ENCODE measurements at regions not wholly inside any gene's neighbourhood (a gene's known extent, or its start where the extent isn't known, plus 50 kb on each side); places are given as distances from the start of the nearest gene placed in this dataset.

GRCh38 chr20:4453359-4453758 lies 204.3 kb upstream of the ADRA1D start:
- TF ChIP-seq EP300 (IDR thresholded peaks at IDR 0.05; ENCODE audit: borderline replicate concordance in 1 of 2, low read depth in 2 of 2, low read length in 2 of 2) (no peak), CTCF (IDR thresholded peaks at IDR 0.05; ENCODE audit: control extremely low read depth in 1 of 3, insufficient read depth in 1 of 3, low read depth in 1 of 3, low read length in 3 of 3) (no peak), CBX8 (IDR thresholded peaks at IDR 0.05; ENCODE audit: borderline replicate concordance, low read depth, low read length) (no peak), CHD2 (IDR thresholded peaks at IDR 0.05; ENCODE audit: low read length) (no peak), EZH2 (IDR thresholded peaks at IDR 0.05; ENCODE audit: low read depth, low read length, severe bottlenecking) (no peak), POLR2AphosphoS5 (IDR thresholded peaks at IDR 0.05; ENCODE audit: low read depth, low read length) (no peak), POLR2A (IDR thresholded peaks at IDR 0.05; ENCODE audit: control extremely low read depth in 1 of 2, low read depth in 2 of 2, low read length in 2 of 2) (no peak), SIN3A (conservative IDR thresholded peaks at IDR 0.05 in 1 of 2, IDR thresholded peaks at IDR 0.05 in 1 of 2; ENCODE audit: low read depth in 1 of 2, low read length in 2 of 2) (no peak), TAF1 (IDR thresholded peaks at IDR 0.05; ENCODE audit: low read depth, low read length) (no peak), KDM5A (IDR thresholded peaks at IDR 0.05; ENCODE audit: low read length) (no peak), SP1 (IDR thresholded peaks at IDR 0.05; ENCODE audit: low read depth, low read length) (no peak), RAD21 (IDR thresholded peaks at IDR 0.05 in 1 of 2, conservative IDR thresholded peaks at IDR 0.05 in 1 of 2; ENCODE audit: low read depth in 2 of 2, low read length in 2 of 2) (no peak)
- TF ChIP-seq, protein P1, sequence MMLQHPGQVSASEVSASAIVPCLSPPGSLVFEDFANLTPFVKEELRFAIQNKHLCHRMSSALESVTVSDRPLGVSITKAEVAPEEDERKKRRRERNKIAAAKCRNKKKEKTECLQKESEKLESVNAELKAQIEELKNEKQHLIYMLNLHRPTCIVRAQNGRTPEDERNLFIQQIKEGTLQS (IDR thresholded peaks at IDR 0.05; ENCODE audit: insufficient read depth, low read depth, low read length), result no peak

Measured in H1 (cell line).